NCI-H2196 (cell line): ENCODE measurements at regions not wholly inside any gene's neighbourhood (a gene's known extent, or its start where the extent isn't known, plus 50 kb on each side); places are given as distances from the start of the nearest gene placed in this dataset.
"Not testable (repeated sequence)": the region's sequence is repeated elsewhere in the genome, so short reads cannot be mapped to it uniquely, and the experiment has no call there.

Experiments used
- DNase-seq: peaks from one replicate; lab custom pipeline; 2025; ENCODE audit not compliant: unreplicated experiment; lab: John Stamatoyannopoulos, UW

- DNase-seq = no peak
These were observed 417.7 kb downstream of the IRX1 start for GRCh38 chr5:4013106-4013898.

GRCh38 chr5:4015709-4016108, 420.1 kb downstream of the IRX1 start:
- DNase-seq = no peak

- DNase-seq = no peak
These were observed 421.6 kb downstream of the IRX1 start for GRCh38 chr5:4017076-4017803.

GRCh38 chr5:4018007-4018406, 422.4 kb downstream of the IRX1 start:
- DNase-seq = no peak

- DNase-seq = no peak
These were observed 423.6 kb downstream of the IRX1 start for GRCh38 chr5:4019009-4019769.

- DNase-seq = no peak
These were observed 424.2 kb downstream of the IRX1 start for GRCh38 chr5:4019841-4020240.

- DNase-seq = no peak
These were observed 424.8 kb downstream of the IRX1 start for GRCh38 chr5:4020400-4020799.

GRCh38 chr5:4022056-4022670, 426.5 kb downstream of the IRX1 start:
- DNase-seq = no peak

- DNase-seq = no peak
These were observed 427.6 kb downstream of the IRX1 start for GRCh38 chr5:4023091-4023752.

- no peak for DNase-seq
These were observed 428.2 kb downstream of the IRX1 start for GRCh38 chr5:4023753-4024335.

GRCh38 chr5:4027088-4027734, 431.6 kb downstream of the IRX1 start:
- DNase-seq = no peak

- no peak for DNase-seq
These were observed 432.8 kb downstream of the IRX1 start for GRCh38 chr5:4028384-4028783.

GRCh38 chr5:4033546-4033945, 437.9 kb downstream of the IRX1 start:
- DNase-seq = not testable (repeated sequence)

GRCh38 chr5:4036861-4037260, 441.2 kb downstream of the IRX1 start:
- no peak for DNase-seq

GRCh38 chr5:4038994-4039393, 443.4 kb downstream of the IRX1 start:
- DNase-seq = no peak

- no peak for DNase-seq
These were observed 446.7 kb downstream of the IRX1 start for GRCh38 chr5:4042311-4042710.

GRCh38 chr5:4043135-4043534, 447.5 kb downstream of the IRX1 start:
- no peak for DNase-seq

GRCh38 chr5:4044881-4045280, 449.2 kb downstream of the IRX1 start:
- DNase-seq = no peak

- DNase-seq = no peak
These were observed 452.8 kb downstream of the IRX1 start for GRCh38 chr5:4048398-4048797.

- no peak for DNase-seq
These were observed 454.6 kb downstream of the IRX1 start for GRCh38 chr5:4050203-4050602.
